HUDEP-2 (cell line): ENCODE measurements at regions not wholly inside any gene's neighbourhood (a gene's known extent, or its start where the extent isn't known, plus 50 kb on each side); places are given as distances from the start of the nearest gene placed in this dataset.

ENCODE experiments used
- DNase-seq, 76 experiments: peaks; one replicate each; lab custom pipeline; 2025; ENCODE audit not compliant: unreplicated experiment in 76 of 76; lab: John Stamatoyannopoulos, UW

DNA sequence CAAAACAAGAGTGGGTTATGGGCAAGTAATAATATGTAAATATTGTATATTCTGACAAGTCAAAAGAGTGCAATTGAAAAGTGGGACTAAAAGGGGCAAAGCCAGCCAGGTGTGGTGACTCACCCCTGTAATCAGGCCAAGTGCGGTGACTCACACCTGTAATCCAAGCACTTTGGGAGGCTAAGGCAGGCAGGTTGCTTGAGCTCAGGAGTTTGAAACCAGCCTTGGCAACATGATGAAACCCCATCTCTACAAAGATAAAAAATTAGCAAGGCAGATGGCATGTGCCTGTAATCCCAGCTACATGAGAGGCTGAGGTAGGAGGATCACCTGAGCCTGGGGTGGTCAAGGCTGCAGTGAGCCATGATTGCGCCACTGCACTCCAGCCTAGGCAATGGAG lies 304.0 kb downstream of the HHIPL2 start:
- no peak for DNase-seq

DNA sequence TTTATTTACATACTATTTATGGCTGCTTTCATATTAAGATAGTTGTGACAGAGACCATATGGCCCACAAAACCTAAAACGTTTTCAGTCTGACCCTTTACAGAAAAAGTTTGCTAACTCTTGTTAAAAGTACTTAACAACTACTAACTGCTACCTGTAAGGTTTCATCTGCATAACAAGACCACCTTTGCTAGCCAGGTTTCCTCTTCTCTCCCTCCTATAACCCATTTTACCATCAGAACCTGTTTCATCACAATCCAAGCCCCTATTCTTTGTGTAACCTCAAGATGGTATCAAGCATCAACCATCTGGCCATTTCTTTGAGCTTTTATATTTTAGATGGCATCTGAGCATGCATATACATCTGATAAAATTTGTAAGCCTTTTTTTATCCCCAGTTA lies 305.4 kb downstream of the HHIPL2 start:
- no peak for DNase-seq

DNA sequence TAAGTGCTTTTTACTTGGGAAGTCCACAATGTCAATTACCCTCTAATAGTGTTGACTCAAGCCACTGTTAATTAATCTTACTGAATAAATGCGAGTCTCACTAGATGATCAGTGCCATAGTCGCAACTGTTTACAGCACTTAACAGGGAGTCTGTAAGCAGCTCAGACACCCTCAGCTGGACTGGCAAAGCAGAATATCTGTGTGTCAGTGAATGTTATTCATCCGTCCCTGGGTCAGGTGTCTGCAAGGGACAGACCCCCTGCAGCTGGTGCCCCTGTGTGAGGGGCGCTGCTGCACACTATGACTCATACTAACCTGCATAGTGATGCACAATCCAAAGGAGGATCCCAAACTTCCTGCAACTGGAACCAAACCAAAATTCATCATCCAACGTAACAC lies 306.5 kb downstream of the HHIPL2 start:
- no peak for DNase-seq

DNA sequence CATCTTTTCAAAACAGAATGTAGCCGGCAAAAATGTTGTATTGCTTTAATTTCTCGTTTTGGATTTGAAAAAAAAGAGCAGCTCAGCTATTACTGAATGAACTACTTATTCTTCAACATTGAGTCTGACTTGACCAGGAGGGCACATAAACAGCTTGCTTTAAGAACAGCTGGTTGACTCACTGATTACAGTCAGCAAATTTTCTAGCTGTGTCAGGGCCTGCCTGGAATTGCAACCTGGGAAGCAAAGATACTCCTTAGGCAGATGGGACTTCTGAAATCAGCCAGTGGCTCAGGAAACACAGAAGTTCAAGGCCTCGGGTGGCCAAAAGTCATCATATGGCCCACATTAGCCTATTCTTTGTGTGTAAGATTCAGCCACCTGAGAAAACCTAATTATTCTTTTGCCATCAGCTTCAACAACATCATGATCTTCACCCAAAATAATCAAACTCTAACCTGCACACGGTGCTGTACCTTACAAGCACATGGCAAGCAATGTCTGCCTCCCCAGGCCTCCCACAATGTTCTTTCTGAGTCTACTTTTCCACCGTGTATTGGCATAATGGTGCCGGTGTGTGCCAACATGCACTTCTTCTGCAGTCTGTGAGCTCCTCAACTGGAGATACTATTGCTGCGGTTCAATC lies 307.2 kb downstream of the HHIPL2 start:
- DNase-seq: peak in 10 of 76 experiments; percentile 0 to 36 (median 11)

DNA sequence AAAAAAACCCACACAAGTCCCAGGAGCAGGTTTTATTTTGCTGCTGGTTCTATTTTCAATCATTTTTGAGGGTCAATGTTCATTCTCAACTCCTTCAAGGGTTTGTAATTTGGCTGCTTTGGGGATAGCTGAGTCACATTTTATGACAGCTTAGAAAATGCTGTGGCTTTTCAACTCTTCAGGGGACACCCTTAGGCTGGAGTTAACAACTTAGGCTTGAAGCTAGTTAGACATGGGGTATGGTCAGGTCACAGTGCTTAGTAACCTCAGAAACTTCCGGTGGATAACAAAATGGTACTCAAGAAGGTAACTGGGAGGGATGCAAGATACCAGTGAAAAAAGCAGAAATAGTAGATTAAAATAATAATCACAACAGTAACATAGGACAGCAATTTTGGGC lies 308.8 kb downstream of the HHIPL2 start:
- DNase-seq: no peak

DNA sequence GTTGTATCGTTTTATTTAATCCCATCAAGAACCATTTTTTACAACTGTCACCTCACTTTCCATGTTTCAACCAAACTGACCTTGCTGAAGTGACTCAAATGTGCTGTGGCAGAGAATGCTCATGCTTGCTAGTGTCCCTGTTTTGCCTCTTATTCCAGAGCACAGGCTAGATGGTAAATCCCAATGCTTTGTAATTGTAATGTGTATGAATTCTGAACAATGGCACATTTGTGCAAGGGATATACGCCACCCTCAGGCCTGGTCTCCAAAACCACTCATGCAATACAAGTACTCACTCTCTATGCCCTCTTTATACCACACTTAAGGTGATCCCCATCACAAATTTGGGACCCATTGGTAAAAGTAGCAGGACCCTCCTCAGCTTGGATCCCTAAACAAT lies 313.6 kb downstream of the HHIPL2 start:
- no peak for DNase-seq

DNA sequence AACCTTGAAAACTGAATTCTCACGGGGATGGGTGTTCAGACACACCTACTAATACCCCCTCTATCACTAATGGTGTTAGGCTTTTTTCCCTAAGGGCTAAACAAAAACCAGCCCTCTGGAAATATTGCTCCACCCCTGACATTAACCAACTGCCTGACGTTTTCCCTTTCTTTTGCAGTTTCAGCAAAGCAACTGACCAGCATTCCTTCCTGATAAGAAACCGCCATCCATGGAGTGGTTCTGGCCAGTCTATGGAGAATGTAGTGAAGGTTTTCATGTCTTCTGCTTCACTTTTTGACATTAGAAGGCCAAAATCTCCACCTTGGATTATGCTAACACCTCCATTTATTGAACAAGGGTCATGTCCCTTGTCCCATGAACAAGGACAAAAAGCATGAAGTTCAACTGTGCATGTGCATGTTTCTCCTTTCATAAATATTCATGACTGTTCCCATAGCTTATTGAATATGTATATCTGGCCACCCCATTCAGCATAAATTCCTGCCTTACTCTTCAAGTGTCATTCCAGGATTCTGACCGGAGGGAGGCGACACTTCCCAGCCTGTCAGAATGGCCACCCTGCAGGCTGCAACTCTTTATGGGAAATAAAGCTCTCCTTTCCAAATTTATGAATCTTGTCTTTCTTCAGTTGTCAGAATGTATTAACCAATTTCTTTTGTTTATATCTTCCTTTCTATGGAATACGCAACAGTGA lies 314.3 kb downstream of the HHIPL2 start:
- DNase-seq: no peak

DNA sequence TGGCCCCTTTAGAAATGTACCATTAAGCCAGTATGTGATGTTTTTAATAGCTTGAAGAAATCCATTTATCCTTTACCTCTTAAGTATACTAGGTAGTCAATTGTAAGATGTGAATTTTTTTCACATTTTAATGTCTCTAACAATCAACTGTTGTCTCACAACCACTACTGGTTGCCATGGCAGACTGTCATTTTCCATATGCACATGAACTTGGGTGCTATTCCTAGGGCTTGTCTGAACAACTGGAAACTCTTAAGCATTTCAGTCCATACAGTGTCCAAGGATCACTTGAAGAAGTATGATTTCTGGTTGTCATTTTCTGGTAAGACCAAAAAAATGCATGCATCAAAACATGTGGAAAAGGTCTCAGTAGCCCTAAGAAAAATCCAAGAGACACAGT lies 315.1 kb downstream of the HHIPL2 start:
- DNase-seq: no peak

DNA sequence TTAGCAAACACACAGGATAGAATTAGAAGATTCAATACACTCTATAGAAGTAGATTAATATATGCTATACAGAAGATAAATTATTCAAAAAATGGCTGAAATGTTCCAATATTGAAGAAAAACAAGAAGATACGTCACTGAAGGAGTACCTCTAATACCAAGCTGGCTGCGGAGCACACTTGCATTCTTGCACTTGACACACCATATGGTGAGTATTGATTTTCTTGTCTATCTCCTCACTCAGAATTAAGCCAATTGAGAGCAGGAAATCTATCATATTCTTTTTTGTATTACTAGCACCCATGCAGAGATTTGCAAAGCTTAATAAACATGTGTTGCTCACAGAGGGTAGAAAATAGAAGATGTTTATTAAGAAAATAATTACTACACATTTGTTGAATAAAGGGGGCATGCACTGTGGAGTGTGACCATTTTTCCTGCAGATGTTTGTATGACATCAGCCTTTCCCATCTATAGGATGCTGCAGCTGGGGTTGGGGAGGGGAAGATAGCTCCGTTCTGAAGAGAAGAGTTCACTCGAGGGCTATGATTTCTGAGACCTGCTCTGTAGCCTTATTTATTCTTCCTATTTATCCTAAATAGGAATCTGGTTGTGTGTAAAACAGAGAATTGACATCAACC lies 318.1 kb downstream of the HHIPL2 start:
- no peak for DNase-seq

DNA sequence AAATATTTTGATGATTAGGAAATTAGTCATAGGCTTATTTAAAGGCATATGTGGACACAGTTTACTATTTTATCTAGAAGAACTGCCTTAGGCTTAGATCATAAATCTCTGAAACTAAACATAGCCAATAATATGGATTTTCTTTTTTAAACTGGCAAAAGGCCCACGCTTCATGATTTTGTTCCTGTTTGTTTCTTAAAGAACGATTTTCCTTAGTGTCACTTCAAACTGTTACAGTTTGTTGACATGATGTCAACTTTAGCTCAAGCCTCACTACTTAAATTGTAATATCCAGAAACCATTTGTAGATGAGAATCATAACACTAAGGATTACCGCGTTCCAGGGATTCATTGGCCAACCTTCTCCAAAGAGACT lies 322.6 kb downstream of the HHIPL2 start:
- no peak for DNase-seq

DNA sequence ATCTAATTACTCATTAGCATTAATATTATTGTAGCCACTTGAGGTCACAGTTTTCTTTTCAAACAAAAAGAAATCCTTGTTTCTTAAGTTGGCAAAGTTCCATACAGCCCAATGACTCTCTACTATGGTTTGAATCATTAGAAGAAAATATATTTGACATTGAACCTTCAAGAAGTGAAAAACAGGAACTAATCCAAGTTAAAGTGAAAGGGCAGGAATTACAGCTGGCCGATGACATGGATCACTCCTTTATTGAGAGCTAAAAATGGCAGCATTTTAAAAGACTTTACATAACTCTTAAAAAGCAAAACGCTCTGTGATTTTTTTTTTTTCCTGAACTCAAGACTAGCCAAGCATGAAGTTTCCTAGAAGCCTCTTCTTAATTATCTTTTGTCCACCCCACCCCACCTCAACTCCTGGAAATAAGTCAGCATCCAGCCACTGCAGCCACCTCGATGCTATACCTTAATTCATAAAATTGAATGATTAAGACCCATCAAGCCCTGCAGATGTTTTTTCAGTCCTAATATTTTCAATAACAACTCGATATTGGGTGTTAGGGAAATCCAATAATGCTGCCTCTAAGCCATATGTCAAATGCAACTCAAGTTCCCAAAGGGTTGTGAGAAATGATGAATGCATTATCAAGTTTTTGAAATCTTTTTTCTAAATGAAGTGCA lies 323.1 kb downstream of the HHIPL2 start:
- no peak for DNase-seq

DNA sequence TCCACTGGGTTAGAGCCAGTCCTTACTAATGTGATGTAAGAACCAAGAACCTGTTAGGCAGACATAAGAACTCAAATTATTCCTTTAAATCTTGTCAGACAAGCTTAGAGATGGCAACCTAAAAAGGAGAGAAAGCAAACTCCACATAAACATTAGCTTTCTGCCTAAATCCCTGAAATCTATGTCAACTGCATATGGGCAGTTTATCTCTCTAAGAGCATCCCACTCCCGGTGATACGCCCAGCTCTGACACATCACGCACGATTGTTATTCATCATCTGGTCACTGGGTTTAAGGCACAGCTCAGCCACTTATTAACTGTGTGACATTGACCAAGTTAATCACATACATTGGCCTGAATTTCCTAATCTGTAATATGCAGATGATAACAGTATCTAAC lies 323.7 kb downstream of the HHIPL2 start:
- DNase-seq: no peak

DNA sequence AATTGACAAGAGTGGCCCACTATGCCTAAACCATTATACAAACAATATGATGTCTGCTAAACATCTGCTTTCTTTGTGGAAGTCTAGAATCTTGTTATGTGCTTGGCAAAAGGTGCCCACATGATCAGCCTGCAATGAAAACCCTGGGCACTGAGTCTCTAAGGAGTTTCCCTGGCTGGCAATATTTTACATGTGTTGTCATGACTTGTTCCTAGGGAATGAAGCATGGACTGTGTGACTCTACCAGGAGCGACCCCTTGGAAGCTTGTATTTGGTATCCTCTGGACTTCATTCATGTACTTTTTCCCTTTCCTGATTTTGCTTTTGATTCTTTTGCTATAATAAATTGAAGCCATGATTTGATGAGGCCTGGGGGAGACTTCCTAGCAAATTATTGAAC lies 324.9 kb downstream of the HHIPL2 start:
- no peak for DNase-seq

DNA sequence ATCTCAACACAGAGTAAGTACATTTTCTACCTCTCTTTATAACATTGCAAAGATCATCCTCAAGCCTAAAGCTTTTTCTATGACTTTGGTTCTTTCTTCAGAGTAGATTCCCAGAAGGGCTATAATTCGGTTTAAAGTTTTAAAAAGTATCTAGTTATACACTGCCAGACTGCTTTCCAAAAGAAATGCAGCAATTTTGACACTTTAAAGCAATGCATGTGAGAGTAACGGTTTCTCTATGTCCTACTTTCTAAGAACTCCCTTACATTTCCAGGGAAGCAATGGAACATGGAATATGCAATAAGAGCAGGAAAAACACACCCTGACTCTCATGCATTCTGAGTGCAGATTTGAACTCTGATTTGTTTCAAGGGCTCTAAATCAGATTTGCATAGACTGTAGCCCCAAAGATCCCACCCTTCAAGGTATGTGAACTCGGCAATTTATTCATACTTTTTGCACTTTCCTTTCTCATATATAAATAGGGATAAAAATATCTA lies 331.6 kb downstream of the HHIPL2 start:
- no peak for DNase-seq

DNA sequence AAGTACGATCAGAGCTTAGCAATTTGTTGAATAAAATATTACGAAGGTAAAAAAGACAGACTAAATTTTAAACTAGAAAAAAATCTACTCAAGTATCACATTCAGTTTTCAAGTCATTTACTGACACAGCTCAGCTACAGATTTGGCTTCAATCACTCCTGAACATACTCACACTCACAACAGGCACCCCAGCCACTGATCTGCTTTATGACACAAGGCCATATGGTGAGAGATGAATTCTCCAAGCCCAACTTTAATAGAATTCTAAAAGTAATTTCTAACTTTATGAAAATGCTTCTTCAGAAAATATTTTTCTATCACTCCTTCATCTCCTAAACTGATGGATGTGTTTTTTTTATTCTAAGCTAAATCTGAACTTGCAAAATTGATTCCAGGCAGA lies 337.1 kb downstream of the HHIPL2 start:
- DNase-seq: no peak

DNA sequence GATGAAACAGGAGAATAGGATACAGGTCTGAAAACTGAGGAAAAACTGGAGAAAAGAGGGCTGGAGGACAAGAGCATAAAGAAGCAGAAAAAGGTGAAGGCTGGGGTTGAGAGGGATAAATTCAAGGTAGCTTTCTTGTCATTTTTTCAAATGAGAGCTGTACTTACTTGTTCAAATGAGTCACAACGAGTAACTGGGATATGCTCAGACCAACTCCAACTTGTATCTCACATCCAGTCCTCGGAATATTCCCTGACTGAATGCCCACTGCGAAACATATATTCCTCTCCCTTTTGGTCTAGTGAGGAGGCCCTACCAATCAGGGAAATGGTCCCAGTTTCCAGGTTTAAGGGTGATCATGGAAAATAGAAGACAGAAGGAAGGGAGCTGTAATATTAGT lies 343.4 kb downstream of the HHIPL2 start:
- no peak for DNase-seq

DNA sequence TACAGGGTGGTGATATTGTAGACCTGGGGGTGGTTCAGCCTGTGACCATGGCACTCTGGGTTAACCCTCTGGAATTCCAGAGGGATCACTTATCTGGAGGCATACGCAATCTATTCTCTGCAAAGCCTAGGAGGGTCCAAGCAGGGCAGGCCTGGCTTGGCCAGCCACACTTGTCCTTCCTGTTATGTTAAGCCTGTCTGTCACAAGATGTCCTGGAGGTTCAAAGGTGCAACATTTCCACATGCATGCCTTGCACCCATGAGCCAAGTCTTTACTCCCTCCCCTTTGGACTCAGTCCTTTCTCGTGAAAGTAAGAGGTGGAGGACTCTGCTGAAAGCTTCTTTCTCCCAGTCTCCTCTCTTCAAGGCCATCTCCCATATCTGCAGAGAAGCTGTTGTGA lies 345.1 kb downstream of the HHIPL2 start:
- no peak for DNase-seq

DNA sequence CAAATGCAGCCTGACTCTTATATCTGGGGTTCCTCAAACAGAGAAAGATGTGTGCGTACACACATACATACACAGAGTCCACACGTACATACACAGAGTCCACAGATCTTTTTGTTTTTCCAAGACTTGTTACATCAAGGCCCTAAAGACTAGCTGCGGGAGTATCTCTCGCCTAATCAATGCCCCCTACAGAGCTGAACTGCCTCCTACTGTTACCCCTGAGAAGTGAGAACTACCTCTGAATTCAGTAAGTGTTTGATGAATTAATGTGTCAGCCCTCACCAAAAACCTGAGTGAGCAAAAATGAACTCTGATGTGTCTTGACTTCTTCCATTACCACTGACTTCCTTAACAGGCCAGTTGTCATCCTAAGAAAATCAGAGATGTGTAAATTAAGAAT lies 351.2 kb downstream of the HHIPL2 start:
- no peak for DNase-seq

DNA sequence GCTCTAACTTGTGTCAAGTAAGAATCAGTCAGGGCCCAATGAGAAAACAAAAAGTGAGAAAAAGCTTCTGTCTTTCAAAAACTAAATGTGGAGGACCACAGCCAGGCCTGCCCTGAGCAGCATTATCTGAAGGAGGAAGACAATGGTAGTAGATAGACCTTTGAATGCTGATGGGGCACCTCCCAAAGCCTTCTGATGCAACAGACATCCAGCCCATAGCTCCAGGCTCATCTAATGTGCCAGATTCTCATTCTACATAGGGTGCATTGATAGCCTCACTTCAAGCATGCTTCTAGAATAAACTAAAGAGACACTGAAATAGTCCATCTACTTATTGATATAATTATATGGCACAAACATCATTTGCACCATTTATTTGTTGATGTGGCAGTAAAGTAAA lies 351.6 kb downstream of the HHIPL2 start:
- no peak for DNase-seq

DNA sequence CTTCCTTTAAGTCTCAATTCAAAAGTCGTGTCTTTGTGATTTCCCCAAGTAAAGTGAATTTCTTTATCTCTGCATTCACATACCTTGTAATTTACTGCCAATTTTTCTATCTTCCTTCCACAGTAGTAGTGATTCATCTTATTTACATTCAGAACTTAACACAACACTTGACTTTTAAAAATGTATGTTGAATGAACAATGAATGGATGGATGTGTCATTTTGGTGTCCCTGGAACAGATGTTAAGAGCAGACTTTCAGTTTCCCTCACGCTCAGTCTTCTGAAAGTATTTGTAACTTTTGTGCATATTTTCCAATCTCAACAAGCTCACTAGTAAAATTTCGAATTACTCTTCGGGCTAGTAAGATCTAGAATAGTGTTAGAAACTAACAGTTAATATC lies 352.0 kb downstream of the HHIPL2 start:
- no peak for DNase-seq

DNA sequence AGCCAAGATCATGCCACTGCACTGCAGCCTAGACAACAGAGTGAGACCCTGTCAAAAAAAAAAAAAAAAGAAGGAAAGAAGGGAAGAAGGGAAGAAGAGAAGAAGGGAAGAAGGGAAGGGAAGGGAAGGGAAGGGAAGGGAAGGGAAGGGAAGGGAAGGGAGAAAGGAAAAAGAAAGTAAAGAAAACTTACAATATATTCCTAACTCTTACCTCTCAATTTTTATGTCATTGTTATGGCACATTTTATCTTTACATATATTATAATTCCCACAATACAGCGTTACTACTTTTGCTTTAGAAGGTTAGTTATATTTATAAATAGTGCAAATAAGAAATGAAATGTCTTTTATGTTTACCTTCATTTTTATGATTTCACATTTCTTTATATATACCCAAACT lies 358.7 kb downstream of the HHIPL2 start:
- no peak for DNase-seq
